Esophagus squamous epithelium (tissue), 4 donors: ENCODE measurements at regions not wholly inside any gene's neighbourhood (a gene's known extent, or its start where the extent isn't known, plus 50 kb on each side); places are given as distances from the start of the nearest gene placed in this dataset.

Experiments used
- POLR2A ChIP-seq, 4 donors: fragments of 450-650 bp; IDR thresholded peaks; one replicate each; pipeline ENCODE4 v1.6.1; 2017; ENCODE audit warnings: antibody characterized with exemption in 4 of 4, mild to moderate bottlenecking in 4 of 4, moderate library complexity in 3 of 4
- TF ChIP-seq, protein P1 (sequence below), 6 experiments: fragments of 450-650 bp in 4 of 6; fragments of 200-600 bp in 2 of 6; sonication (generic) in 2 of 6; IDR thresholded peaks; one replicate each; pipeline ENCODE4 v1.5.1; 2016 to 2019; ENCODE audit warnings: antibody characterized with exemption in 6 of 6, mild to moderate bottlenecking in 4 of 6, moderate library complexity in 4 of 6

DNA sequence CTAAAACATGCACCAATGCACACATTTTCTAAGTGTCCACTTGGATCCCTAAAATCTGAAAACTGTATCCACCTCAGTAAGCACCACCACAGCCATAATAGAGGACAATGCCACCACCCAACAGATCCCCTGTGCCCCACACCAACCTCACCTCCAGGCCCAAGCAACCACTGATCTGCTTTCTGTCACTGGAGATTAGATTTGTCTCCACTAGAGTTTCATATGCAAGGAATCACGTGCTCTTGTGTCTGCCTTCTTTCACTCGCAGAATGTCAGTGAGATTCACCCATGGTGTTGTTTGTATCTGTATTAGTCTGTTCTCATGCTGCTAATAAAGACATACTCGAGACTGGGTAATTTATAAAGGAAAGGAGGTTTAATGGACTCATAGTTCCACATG lies 216.1 kb upstream of the WWC1 start:
- TF ChIP-seq, protein P1, sequence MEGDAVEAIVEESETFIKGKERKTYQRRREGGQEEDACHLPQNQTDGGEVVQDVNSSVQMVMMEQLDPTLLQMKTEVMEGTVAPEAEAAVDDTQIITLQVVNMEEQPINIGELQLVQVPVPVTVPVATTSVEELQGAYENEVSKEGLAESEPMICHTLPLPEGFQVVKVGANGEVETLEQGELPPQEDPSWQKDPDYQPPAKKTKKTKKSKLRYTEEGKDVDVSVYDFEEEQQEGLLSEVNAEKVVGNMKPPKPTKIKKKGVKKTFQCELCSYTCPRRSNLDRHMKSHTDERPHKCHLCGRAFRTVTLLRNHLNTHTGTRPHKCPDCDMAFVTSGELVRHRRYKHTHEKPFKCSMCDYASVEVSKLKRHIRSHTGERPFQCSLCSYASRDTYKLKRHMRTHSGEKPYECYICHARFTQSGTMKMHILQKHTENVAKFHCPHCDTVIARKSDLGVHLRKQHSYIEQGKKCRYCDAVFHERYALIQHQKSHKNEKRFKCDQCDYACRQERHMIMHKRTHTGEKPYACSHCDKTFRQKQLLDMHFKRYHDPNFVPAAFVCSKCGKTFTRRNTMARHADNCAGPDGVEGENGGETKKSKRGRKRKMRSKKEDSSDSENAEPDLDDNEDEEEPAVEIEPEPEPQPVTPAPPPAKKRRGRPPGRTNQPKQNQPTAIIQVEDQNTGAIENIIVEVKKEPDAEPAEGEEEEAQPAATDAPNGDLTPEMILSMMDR (IDR thresholded peaks at IDR 0.05) = no peak
- TF ChIP-seq POLR2A (IDR thresholded peaks at IDR 0.05) = no peak
